Skin of body (tissue), 1 donor: ENCODE measurements at regions not wholly inside any gene's neighbourhood (a gene's known extent, or its start where the extent isn't known, plus 50 kb on each side); places are given as distances from the start of the nearest gene placed in this dataset.
A peak's percentile ranks its signal among the peaks of the same experiment; 100 is the strongest.
"Not testable (repeated sequence)": the region's sequence is repeated elsewhere in the genome, so short reads cannot be mapped to it uniquely, and the experiment has no call there.

Source experiments
- DNase-seq: peaks from one replicate; lab custom pipeline; 2025; lab: John Stamatoyannopoulos, UW

DNA sequence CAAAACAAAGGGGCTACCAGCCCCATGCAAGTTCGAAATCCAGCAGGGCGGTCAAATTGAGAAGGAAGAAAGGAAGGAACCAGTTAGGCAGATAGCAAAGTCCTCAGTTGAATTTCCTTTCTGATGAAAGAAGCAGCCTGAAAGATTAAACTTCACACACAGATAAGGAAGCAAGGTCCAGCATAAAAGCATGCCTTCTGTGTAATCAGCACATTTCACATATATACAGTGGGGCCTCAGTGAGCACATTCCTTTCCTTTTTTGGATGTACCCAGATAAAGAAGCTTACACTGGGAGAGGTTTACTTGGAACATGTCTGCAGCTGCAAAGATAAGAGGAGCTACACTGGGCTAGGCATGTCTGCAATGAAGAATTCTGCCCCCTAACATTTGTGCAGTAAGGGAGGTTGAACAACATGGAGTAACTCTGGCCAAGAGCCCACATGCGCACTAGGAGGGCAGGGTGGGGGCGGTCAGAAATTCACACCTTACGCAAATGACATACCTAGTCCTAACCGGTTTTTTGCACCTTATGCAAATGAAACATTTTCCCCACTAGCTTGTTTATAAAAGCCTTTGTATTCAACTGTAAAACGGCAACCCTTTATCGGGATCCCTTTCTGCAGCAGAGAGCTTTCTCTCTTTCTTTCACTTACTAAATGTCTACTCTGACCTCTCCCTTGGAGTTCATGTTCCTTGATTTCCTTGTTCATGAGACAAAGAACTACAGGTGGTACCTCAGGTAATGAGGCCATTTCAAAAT is 149.7 kb upstream of the FBXL17 start:
- DNase-seq: no peak

DNA sequence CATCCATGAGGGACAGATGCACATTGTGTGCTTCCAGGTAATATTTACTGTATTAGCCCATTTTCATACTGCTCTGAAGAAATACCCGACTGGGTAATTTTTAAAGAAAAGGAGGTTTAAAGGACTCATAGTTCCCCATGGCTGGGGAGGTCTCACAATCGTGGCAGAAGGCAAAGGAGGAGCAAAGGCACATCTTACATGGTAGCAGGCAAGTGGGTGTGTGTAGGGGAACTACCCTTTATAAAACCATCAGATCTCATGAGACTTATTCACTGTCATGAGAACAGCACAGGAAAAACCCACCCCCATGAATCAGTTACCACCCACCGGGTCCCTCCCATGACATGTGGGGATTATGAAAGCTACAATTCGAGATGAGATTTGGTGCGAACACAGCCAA is 148.8 kb upstream of the FBXL17 start:
- DNase-seq: no peak

DNA sequence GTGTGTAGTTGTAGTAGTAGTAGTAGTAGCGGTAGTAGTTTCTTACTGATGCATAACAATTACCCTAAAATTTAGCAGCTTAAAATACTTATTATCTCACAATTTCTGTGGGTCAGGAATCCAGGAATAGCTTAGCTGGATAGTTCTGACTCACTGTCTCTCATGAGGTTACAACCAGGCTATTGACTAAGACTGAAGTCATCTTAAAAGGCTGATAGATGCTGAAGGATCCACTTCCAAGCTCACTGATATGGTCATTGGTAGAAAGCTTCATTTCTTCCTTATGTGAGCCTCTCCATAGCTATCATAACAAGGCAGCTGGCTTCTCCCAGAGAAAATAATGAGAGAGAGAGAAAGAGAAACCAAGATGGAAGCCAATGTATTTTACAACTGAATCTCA is 147.5 kb upstream of the FBXL17 start:
- DNase-seq: no peak

DNA sequence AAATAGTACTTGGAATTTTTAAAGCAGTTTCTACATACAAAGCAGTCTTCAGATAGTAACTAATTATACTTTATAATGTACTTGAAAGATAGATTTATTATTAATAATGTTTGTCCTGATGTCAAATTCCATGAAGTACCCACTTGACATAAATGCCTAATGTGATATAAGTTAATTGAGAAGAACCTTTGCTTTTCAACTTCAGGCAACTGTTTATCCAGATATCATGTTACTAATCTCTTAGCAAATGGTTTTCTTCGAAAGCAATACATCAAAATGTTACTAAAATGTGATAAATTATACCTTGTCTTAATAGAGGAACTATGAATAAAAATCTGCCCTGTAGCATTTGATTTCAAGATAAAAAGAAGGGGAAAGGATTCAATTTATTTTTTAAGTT is 146.8 kb upstream of the FBXL17 start:
- no peak for DNase-seq

DNA sequence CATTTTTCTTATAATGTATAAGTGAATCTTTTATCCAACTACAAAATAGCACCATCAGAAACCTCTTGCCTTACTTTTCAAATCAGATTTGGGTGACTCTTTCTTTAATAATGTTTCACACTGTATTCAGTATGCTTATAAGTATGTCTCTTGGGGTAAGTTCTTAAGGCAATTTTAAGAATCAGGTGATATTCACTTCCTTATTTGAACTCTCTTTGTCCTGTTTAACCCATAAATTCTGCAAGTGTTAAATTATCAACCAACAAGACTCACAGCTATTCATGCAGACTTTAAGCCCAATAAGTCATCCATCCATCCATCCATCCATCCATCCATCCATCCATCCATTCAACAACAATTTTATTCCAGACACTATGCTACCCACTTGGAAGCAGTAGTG is 142.7 kb upstream of the FBXL17 start:
- no peak for DNase-seq

DNA sequence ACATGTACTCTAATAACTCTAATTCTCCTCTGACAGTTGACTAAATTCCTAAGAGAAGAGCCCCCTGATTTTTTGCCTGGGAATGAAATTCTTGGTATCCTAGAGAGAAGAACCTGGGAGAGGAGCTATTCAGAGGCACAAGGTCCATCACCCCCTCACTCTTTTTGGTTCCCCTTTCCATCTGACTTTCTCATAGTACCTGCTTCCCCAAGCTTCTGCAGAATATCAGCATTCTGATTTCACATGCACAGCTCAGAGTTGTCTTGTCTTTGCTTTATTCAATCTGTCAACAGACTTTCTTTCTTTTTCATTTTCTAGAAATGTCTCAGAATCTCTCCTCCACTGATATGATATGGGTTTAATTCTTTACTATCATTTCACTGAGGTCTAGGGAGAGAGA is 141.5 kb upstream of the FBXL17 start:
- DNase-seq: no peak

DNA sequence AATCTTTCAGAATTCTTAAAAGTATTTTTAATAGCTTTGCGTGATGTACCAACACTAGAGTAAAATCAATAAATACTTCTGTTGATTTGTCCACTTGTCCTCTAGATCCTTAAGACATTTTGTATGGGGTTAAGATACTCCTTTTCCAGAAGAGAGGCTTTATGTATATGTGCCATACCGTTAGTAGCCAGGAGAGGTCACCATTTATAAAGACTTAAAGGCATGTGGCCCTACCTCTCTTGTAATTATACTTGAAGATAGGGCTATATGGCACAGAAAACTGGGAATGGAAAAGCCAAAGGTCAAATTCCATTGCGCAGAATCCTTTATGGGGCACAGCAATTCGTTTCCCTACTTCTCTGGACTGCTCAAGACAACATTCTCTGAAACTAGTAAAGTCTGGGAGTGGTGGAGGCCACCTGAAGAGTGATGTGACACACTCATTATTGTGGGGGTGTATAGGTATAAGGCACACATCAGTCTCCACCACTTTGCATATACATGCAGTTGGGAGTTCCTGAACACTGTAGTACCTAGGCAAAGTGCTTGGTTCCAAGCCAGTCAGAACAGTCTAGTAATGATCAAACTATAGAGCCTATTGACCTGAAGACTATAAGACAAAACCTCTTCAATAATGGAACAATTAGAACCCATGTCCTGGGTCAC is 140.1 kb upstream of the FBXL17 start:
- peak; percentile 45 for DNase-seq

DNA sequence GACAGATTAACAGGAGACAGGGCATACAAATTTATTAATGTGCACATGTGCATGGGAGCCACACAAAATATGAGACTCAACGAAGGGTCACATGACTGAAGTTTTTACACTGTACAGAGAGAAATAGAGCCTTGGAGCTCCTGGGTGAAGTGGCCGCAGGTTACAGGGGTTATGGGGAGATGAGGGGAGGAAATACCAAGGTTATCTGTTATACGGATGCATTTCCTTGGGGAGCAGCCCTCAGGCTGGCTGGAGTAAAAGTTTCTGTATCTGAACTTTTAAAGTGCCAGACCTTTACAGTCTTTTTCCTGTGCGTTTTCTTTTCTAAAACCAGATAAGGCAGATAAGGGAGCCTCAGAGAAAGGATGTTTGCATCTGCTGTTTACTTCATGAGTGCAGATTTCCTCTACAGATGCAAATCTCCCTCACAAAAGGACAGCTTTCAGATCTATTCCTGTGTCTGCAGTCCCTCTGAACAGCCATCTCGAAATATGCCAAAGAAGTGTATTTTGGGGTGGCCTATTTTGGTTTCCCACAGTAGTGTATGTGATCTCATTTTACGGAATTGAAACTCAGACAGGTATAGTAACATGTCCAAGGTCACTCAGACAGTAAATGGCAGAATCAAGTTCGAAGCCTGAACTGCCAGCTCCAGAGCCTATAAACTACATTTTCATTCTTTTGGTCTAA is 139.3 kb upstream of the FBXL17 start:
- no peak for DNase-seq

DNA sequence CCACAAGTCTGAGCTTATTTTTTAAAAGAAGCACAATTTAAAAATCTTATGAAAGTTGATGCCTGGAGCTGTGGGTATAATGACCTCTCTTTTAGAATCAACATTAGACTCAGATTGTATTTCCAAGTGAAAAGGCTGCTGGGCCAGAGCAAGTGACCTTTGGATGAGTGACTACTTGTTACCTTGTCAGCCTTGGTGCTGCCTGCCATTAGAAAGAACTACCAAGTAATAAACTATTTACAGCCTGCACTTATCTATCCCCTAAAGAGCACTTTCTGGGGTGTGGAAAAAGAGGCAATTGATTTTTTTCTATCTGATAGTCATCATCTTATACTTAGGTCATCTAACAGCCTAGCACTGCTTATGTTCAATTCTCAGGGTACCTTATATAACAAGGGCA is 134.9 kb upstream of the FBXL17 start:
- no peak for DNase-seq

DNA sequence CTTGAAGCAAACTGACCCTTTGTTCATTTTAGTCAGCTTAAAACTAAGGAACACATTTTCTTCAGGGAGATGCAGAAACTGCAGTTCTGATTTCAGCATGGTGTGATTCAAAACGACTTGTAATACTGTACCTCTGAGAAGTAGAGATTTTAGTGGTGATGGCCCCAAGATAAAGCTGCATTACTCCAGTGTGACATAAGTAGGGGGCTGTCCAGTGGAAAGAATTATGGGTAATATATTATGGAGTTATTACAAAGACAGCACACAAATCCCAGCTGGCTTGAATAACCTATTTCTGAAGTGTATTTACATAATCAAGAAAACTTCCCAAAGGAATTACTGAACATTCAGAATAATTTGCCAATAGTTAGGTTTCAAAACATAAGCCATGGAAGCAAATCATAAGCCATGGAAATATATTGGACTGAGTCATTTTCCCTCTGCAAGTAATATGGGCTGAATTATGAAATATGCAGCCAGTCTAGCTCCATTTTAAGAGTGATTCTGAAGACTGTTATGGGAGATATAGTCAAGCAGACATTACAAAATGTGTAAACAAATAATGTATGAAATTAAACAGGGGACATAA is 133.7 kb upstream of the FBXL17 start:
- DNase-seq: no peak

DNA sequence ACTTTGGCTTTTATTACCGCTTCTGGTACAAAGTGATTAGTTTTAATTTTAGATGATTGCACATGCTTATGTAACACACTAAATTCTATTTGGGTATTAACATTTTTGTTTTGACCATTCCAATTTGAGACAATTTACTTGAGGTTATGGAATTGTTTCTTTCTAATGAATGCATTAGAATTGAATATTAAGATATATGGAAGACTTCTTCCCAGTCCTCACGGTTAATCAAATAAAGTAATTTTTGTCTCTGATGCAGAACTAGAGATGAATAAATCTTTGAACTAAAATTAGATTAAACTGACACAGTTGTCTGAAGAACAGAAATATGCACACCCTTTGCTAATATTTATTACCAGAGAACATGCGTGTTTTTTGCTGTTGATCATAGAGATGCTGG is 127.1 kb upstream of the FBXL17 start:
- no peak for DNase-seq

DNA sequence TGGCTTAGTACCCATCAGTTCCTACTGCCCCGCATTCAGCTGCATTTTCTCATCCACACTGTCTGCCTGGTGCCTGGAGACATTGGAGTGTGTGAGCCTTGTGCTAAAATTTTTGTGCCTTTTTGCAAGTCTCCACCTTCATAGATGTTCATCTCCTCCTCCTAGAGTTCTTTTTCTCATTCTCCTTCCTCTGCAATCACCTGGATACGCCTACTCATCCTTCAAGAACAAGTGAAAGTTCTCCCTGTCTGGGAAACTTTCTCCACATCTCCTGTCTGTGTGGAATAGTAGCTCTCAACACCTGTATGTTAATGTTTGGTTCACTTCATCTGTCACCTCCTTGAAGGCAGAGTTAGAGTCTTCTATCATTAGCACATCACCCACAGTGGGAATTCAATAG is 125.7 kb upstream of the FBXL17 start:
- DNase-seq: no peak

DNA sequence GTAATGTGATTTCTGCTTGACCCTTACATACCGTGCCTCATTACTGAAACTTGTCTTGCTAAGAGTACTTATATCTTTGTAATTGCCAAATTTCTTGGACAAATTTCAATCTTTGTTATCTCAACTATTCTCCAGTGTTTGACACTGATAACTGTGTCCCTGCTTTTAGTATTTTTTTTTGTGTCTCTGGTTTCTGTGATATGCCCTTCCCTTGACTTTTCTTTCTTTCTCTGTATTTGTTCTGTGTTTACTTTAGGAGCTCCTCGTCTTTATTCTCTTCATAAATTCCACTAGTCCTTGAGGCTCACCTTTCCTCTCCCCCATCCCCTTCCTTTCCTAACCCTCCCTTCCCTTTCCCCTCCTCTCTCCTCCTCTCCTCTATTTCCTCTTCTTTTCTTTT is 123.7 kb upstream of the FBXL17 start:
- no peak for DNase-seq

DNA sequence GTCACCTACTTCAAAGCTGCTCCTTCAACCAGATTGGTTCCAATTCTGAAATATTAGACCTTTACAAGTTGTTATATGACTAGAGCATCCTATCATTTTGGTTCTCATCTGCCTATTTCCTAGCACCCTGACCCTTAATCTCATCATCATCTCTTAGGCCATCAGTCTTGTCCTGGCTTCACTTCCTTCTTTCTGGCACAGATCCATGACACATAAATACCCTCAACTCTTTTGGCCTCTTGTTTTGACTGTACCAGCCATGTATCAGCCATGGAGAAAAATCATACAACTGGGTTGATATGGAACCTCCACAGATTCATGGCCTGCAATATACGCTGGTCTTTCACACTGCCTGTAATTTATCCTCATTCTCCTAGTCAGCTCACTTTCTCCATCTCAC is 123.1 kb upstream of the FBXL17 start:
- DNase-seq: no peak

DNA sequence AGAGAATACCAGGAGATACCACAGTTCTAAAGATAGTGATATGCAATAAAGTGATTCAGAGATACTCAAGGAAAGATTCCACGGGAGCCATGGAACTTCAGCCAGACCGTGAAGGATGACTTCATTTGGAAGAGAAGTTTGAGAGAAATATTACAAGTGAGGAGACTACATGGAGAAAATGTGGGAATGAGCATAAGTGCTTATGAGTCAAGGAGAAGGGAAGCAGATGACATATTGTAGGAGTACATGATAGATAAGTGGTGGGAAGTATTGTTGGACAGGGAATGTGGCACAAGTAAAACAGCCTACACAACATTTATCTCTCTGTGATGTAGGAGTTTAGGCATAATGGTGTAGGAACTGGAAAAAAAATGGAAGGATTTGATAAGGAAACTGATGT is 122.1 kb upstream of the FBXL17 start:
- DNase-seq: no peak

DNA sequence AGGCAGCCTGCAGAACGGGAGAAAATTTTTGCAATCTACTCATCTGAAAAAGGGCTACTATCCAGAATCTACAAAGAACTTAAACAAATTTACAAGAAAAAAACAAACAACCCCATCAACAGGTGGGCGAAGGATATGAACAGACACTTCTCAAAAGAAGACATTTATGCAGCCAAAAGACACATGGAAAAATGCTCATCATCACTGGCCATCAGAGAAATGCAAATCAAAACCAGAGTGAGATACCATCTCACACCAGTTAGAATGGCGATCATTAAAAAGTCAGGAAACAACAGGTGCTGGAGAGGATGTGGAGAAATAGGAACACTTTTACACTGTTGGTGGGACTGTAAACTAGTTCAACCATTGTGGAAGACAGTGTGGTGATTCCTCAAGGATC is 113.7 kb upstream of the FBXL17 start:
- DNase-seq: not testable (repeated sequence)

DNA sequence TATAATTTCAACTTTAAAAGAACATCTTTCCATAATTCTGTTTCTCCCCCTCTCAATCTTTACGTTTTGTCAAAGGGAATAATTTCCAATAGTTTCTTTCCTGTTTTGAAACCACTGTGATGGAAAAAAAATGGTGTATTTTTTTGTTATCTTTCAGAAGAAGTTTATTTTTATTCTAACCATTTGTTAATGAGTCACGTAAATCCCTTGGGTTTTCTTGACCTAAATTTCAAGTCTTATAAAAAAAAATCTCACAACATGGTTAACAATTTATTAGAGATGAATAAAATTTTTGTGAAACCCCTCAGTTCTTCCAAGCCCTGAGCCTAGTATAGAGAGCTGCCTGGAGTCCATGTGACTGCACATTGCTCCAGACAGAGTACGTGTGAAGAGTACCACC is 106.1 kb upstream of the FBXL17 start:
- no peak for DNase-seq

DNA sequence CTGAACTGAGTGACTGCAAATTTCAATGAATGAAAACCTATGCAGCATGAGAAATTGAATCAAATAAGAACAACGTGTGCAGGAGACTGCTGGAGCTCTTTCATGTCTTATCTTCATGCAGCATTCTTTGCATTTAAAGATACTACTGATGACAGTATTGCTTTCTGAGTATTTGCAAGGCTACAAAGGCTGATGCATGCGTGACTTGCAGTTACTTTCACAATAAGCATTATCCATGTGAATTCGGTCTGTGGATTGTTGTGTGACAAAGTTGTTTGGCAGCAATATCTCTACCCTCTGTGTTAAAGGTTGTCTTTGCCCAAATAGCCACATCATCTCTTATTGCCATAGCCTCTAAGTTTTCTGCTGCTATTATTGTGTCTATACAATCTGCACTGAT is 102.1 kb upstream of the FBXL17 start:
- no peak for DNase-seq

DNA sequence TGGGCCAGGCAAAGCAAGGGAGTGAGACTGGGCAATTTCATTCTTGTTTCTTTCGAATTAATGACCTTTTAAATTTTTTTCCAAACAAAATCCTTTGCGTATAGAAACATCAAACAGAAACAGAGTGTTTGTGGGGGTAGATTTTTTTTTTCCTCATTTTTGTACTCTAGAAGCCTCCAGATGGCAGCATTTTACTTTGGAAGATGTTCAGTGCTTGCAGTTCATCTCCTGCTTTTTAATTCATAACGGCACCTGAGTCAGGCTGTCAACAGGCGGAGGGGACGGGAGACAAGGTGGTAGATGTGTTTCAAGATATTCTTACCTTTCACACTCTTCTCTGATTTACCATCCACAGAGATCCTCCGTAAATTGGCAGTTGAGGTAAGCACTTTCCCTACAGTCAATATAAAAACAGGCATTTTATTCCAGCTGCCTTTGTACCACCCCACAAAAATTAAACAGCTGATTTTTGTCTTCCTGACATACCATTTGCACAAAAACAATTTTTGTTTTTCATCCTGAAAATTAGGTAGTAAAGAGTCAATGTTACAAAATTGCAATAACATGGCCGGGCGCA is 99.5 kb upstream of the FBXL17 start:
- peak; percentile 9 for DNase-seq

DNA sequence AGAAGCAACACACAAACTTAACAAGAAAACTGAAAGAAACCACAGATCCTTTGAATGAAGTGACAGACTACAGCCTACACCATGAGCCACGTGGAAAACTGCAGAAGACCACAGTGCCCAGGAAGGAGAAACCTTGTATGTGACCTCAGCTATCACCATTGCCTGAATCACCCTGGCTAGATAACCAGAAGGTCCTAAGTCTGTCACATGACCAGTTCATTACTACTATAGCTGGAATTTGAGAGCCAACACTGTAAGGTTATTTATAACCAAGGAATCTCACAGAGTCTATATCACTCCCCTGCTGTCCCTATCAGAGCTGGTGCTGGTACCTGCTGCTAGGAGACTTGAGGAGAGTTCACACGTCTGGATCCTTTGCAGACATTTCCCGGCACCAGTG is 90.3 kb upstream of the FBXL17 start:
- DNase-seq: no peak

DNA sequence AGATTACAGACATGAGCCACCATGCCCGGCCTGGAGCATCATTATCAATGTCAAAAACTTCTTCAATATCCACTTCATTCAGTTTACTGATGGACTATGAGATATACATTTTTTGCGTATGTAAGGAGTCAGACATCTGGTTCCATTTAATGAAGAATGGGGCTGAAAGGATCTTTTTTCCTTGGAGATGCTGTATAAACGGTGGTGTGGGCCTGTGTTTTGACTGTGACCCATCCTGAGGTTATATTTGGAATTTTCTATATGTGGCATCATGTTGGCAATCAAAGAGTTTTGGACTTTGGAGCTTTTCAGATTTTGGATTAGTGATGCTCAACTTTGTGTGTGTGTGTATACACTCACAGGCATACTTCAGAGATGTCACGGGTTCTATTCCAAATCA is 85.7 kb upstream of the FBXL17 start:
- DNase-seq: no peak
